SK-N-MC (cell line): ENCODE measurements at regions not wholly inside any gene's neighbourhood (a gene's known extent, or its start where the extent isn't known, plus 50 kb on each side); places are given as distances from the start of the nearest gene placed in this dataset.

Source experiments
- FOXP2 ChIP-seq: optimal IDR thresholded peaks from 2 replicates; pipeline ENCODE3; 2011; ENCODE audit warnings: mild to moderate bottlenecking, moderate library complexity; ENCODE audit not compliant: insufficient read depth; ENCODE audit errors: extremely low read length, control extremely low read depth
- POLR2AphosphoS5 ChIP-seq: IDR thresholded peaks from 2 replicates; pipeline ENCODE4 v1.6.1; 2012; ENCODE audit warnings: mild to moderate bottlenecking, low read depth, low read length, borderline replicate concordance

GRCh38 chr21:29989634-29990234 lies 49.9 kb upstream of the GRIK1 start:
- no peak for TF ChIP-seq FOXP2
- no peak for TF ChIP-seq POLR2AphosphoS5
